NCI-H69 (cell line): ENCODE measurements at regions not wholly inside any gene's neighbourhood (a gene's known extent, or its start where the extent isn't known, plus 50 kb on each side); places are given as distances from the start of the nearest gene placed in this dataset.

Experiments
- DNase-seq: peaks from one replicate; lab custom pipeline; 2025; lab: John Stamatoyannopoulos, UW

GRCh38 chr11:128407962-128408361, 179.4 kb downstream of the ETS1 start:
- no peak for DNase-seq

- DNase-seq = peak; percentile 45
These were observed 181.4 kb downstream of the ETS1 start for GRCh38 chr11:128405714-128406662.

GRCh38 chr11:128405112-128405511, 182.2 kb downstream of the ETS1 start:
- DNase-seq = no peak

- DNase-seq = no peak
These were observed 182.9 kb downstream of the ETS1 start for GRCh38 chr11:128404437-128404836.

- no peak for DNase-seq
These were observed 186.8 kb downstream of the ETS1 start for GRCh38 chr11:128400382-128401203.

- DNase-seq = peak; percentile 74
These were observed 187.9 kb downstream of the ETS1 start for GRCh38 chr11:128399251-128400121.

- DNase-seq = no peak
These were observed 188.7 kb downstream of the ETS1 start for GRCh38 chr11:128398517-128399250.

GRCh38 chr11:128397362-128397761, 190.0 kb downstream of the ETS1 start:
- no peak for DNase-seq

- no peak for DNase-seq
These were observed 192.8 kb downstream of the ETS1 start for GRCh38 chr11:128394431-128395089.

GRCh38 chr11:128392259-128392658, 195.1 kb downstream of the ETS1 start:
- no peak for DNase-seq

- DNase-seq = no peak
These were observed 195.5 kb downstream of the ETS1 start for GRCh38 chr11:128391811-128392210.

- DNase-seq = no peak
These were observed 197.1 kb downstream of the ETS1 start for GRCh38 chr11:128390246-128390645.

GRCh38 chr11:128389461-128389976, 197.8 kb downstream of the ETS1 start:
- no peak for DNase-seq

GRCh38 chr11:128388206-128388815, 199.0 kb downstream of the ETS1 start:
- DNase-seq = peak; percentile 85

- no peak for DNase-seq
These were observed 207.5 kb downstream of the ETS1 start for GRCh38 chr11:128379587-128380580.

GRCh38 chr11:128375961-128376360, 211.4 kb downstream of the ETS1 start:
- DNase-seq = no peak

- DNase-seq = no peak
These were observed 213.3 kb downstream of the ETS1 start for GRCh38 chr11:128374026-128374425.

- peak; percentile 64 for DNase-seq
These were observed 214.4 kb downstream of the ETS1 start for GRCh38 chr11:128372977-128373376.

GRCh38 chr11:128367573-128367972, 219.8 kb downstream of the ETS1 start:
- DNase-seq = no peak
